H1 (cell line): ENCODE measurements at regions not wholly inside any gene's neighbourhood (a gene's known extent, or its start where the extent isn't known, plus 50 kb on each side); places are given as distances from the start of the nearest gene placed in this dataset.

Source experiments
- CTCF ChIA-PET: fragments of 300-600 bp; sonication (Branson Sonifier 250); formaldehyde crosslinking; loops from one replicate; lab custom pipeline; 2021; ENCODE audit not compliant: partially characterized antibody; lab: Charles Lee
- POLR2A ChIA-PET: fragments of 300-600 bp; sonication (Branson Sonifier 250); formaldehyde crosslinking; loops from one replicate; lab custom pipeline; 2021; ENCODE audit warnings: inconsistent platforms; ENCODE audit not compliant: partially characterized antibody; lab: Charles Lee
- DNase-seq, 2 experiments: peaks; one replicate each; pipeline versions ENCODE4 v3.0.0 to v3.0.0-alpha.2; 2010 to 2022; ENCODE audit warnings: low spot score in 2 of 2, low read depth in 1 of 2, mixed read lengths in 1 of 2
- FAIRE-seq: peaks from 2 replicates; lab custom pipeline; 2011; peaks lifted over from hg19 to GRCh38; lab: Jason Lieb, UNC
- H2AFZ ChIP-seq: 2 replicates; pipeline ENCODE4 v1.8.1; 2012; ENCODE audit warnings: low read length, inconsistent platforms
- H2AK5ac ChIP-seq: 2 replicates; pipeline ENCODE4 v1.6.1; 2013; ENCODE audit warnings: low read depth, low read length
- H2BK120ac ChIP-seq: replicated peaks from 2 replicates; pipeline ENCODE3; 2013; ENCODE audit warnings: low read depth, low read length, inconsistent platforms
- H2BK12ac ChIP-seq: 2 replicates; pipeline ENCODE4 v1.6.1; 2013; ENCODE audit warnings: low read depth, low read length
- H2BK15ac ChIP-seq: 2 replicates; pipeline ENCODE4 v1.6.1; 2013; ENCODE audit warnings: low read length
- H2BK20ac ChIP-seq: 2 replicates; pipeline ENCODE4 v1.6.1; 2013; ENCODE audit warnings: low read length
- H2BK5ac ChIP-seq: 2 replicates; pipeline ENCODE4 v1.6.1; 2013; ENCODE audit warnings: low read depth, low read length
- H3K14ac ChIP-seq: 2 replicates; pipeline ENCODE4 v1.6.1; 2013; ENCODE audit warnings: inconsistent platforms; ENCODE audit not compliant: insufficient read length
- H3K18ac ChIP-seq: 2 replicates; pipeline ENCODE4 v1.6.1; 2013; ENCODE audit warnings: low read length; ENCODE audit errors: extremely low read depth
- H3K23ac ChIP-seq: 2 replicates; pipeline ENCODE4 v1.6.1; 2013; ENCODE audit warnings: inconsistent platforms; ENCODE audit not compliant: insufficient read length
- H3K23me2 ChIP-seq: 2 replicates; pipeline ENCODE4 v1.6.1; 2013; ENCODE audit warnings: low read depth, low read length
- H3K27ac ChIP-seq: 2 replicates; pipeline ENCODE4 v1.6.1; 2011; ENCODE audit warnings: low read depth, low read length, inconsistent platforms
- H3K27me3 ChIP-seq, 4 experiments: replicated peaks in 1 of 4; 1 replicate in 1 of 4; 2 replicates in 3 of 4; pipeline versions ENCODE4 v1.6.1 to v1.8.1; 2011 to 2013; ENCODE audit warnings: low read length in 3 of 4, mild to moderate bottlenecking in 3 of 4, inconsistent platforms in 2 of 4, mixed read lengths in 2 of 4, moderate library complexity in 1 of 4; ENCODE audit not compliant: control insufficient read depth in 3 of 4, insufficient read depth in 3 of 4; ENCODE audit errors: extremely low read depth in 1 of 4
- H3K36me3 ChIP-seq, 4 experiments: 2 replicates each; pipeline versions ENCODE4 v1.6.1 to v1.8.1; 2011 to 2013; ENCODE audit warnings: mild to moderate bottlenecking in 4 of 4, low read length in 3 of 4, moderate library complexity in 2 of 4, control low read depth in 1 of 4, inconsistent platforms in 1 of 4; ENCODE audit not compliant: insufficient read depth in 4 of 4, control insufficient read depth in 2 of 4
- H3K4ac ChIP-seq: replicated peaks from 2 replicates; pipeline ENCODE3; 2013; ENCODE audit warnings: low read length, low read depth, mixed read lengths, inconsistent platforms; ENCODE audit not compliant: insufficient read length
- H3K4me1 ChIP-seq, 4 experiments: replicated peaks in 1 of 4; 1 replicate in 1 of 4; 2 replicates in 3 of 4; pipeline versions ENCODE4 v1.6.1 to v1.8.1; 2011 to 2013; ENCODE audit warnings: low read length in 3 of 4, inconsistent platforms in 2 of 4, mixed read lengths in 1 of 4; ENCODE audit not compliant: insufficient read depth in 4 of 4, control insufficient read depth in 3 of 4
- H3K4me2 ChIP-seq, 2 experiments: 2 replicates each; pipeline versions ENCODE4 v1.6.1 to v1.8.1; 2011 to 2013; ENCODE audit warnings: low read depth in 2 of 2, low read length in 2 of 2, control low read depth in 1 of 2, inconsistent platforms in 1 of 2, mild to moderate bottlenecking in 1 of 2; ENCODE audit not compliant: insufficient read depth in 1 of 2
- H3K4me3 ChIP-seq, 4 experiments: fragments of 200-600, 300-600 bp in 1 of 4; sonication (generic), shearing (Covaris generic), sonication (Bioruptor Twin) in 1 of 4; 2 replicates each; pipeline versions ENCODE4 v1.5.1 to v1.8.1; 2011 to 2016; ENCODE audit warnings: low read length in 4 of 4, low read depth in 3 of 4, control low read depth in 2 of 4, inconsistent platforms in 2 of 4, mild to moderate bottlenecking in 2 of 4, mixed read lengths in 1 of 4, moderate library complexity in 1 of 4; ENCODE audit not compliant: insufficient read depth in 2 of 4; ENCODE audit errors: extremely low read depth in 1 of 4
- H3K56ac ChIP-seq: replicated peaks from 2 replicates; pipeline ENCODE3; 2013; ENCODE audit warnings: low read depth, mild to moderate bottlenecking, mixed read lengths, low read length, inconsistent platforms; ENCODE audit not compliant: insufficient read length
- H3K79me1 ChIP-seq: 2 replicates; pipeline ENCODE4 v1.6.1; 2013; ENCODE audit warnings: low read depth, low read length, control low read depth
- H3K79me2 ChIP-seq, 2 experiments: 2 replicates each; pipeline versions ENCODE4 v1.6.1 to v1.8.1; 2012 to 2013; ENCODE audit warnings: low read length in 2 of 2, mild to moderate bottlenecking in 2 of 2, inconsistent platforms in 1 of 2; ENCODE audit not compliant: insufficient read depth in 2 of 2, control insufficient read depth in 1 of 2
- H3K9ac ChIP-seq, 4 experiments: replicated peaks in 1 of 4; 1 replicate in 1 of 4; 2 replicates in 3 of 4; pipeline versions ENCODE4 v1.6.1 to v1.8.1; 2011 to 2013; ENCODE audit warnings: low read depth in 3 of 4, low read length in 3 of 4, control low read depth in 2 of 4, mild to moderate bottlenecking in 2 of 4, moderate library complexity in 2 of 4, inconsistent platforms in 1 of 4; ENCODE audit errors: extremely low read depth in 1 of 4
- H3K9me3 ChIP-seq, 2 experiments: 2 replicates each; pipeline versions ENCODE4 v1.6.1 to v1.8.1; 2012 to 2013; ENCODE audit warnings: mild to moderate bottlenecking in 2 of 2, moderate library complexity in 2 of 2, control low read depth in 1 of 2, inconsistent platforms in 1 of 2, low read depth in 1 of 2, low read length in 1 of 2, mixed read lengths in 1 of 2; ENCODE audit not compliant: insufficient read depth in 2 of 2
- H4K20me1 ChIP-seq, 2 experiments: replicated peaks in 1 of 2; 2 replicates each; pipeline versions ENCODE3 to v1.8.1; 2011 to 2013; ENCODE audit warnings: inconsistent platforms in 2 of 2, low read length in 2 of 2, mild to moderate bottlenecking in 1 of 2; ENCODE audit not compliant: insufficient read depth in 2 of 2, control insufficient read depth in 1 of 2
- H4K5ac ChIP-seq: 2 replicates; pipeline ENCODE4 v1.6.1; 2013; ENCODE audit warnings: low read length, low read depth, mixed read lengths, inconsistent platforms; ENCODE audit not compliant: insufficient read length
- H4K8ac ChIP-seq: 2 replicates; pipeline ENCODE4 v1.8.0; 2013; ENCODE audit warnings: mild to moderate bottlenecking, moderate library complexity, low read length, inconsistent platforms; ENCODE audit not compliant: insufficient read depth; ENCODE audit errors: extremely low read depth
- H4K91ac ChIP-seq: replicated peaks from 2 replicates; pipeline ENCODE3; 2013; ENCODE audit warnings: low read length, mixed read lengths, inconsistent platforms; ENCODE audit not compliant: insufficient read length
- KDM4A ChIP-seq: IDR thresholded peaks from one replicate; pipeline ENCODE4 v1.7.1; 2012; ENCODE audit warnings: low read depth, mild to moderate bottlenecking, moderate library complexity, low read length, inconsistent platforms; ENCODE audit not compliant: severe bottlenecking
- WGBS, 2 experiments: shearing (Covaris generic) in 1 of 2; methylation state at CpG; one replicate each; pipeline versions ENCODE4 v1.1.6 to v1.1.7; 2013 to 2015; ENCODE audit warnings: low lambda C conversion rate in 2 of 2, mixed read lengths in 2 of 2, inconsistent platforms in 1 of 2, low coverage in 1 of 2, missing lambda C conversion rate in 1 of 2; ENCODE audit not compliant: insufficient replicate concordance in 2 of 2, insufficient coverage in 1 of 2, insufficient read length in 1 of 2; ENCODE audit errors: extremely low coverage in 1 of 2, missing lambda C conversion rate in 1 of 2; 5-methylcytosine and 5-hydroxymethylcytosine counted together

GRCh38 chr7:118862740-118863139 lies 638.2 kb downstream of the ANKRD7 start:
- 84% methylated on average over 1 of the region's 1 CpG; no CpG with 5 or more reads in 1 of the 2 experiments for WGBS, 2 experiments
- no peak for FAIRE-seq
- POLR2A ChIA-PET: no interaction called here

More at GRCh38 chr7:118862740-118863139, 638.2 kb downstream of the ANKRD7 start:
- Histone ChIP-seq H3K36me3 (peaks cover 0 to 2% (median 0%) of the 10 kb centered on the region in 4 experiments; a peak in 1 of 8 replicates), H3K9ac (no peak overlapping the region), H3K27ac (no peak overlapping the region), H3K23ac (no peak overlapping the region), H3K9me3 (peaks cover 0 to 7% of the 10 kb centered on the region in 2 experiments; a peak in 1 of 4 replicates), H3K4me1 (no peaks in the 10 kb centered on the region), H2BK15ac (no peak overlapping the region), H3K14ac (no peak overlapping the region), H2BK5ac (no peak overlapping the region), H3K4me2 (no peak overlapping the region), H3K79me1 (no peaks in the 10 kb centered on the region), H3K4me3 (no peak overlapping the region), H2AFZ (no peak overlapping the region), H3K27me3 (no peaks in the 10 kb centered on the region), H2BK12ac (no peak overlapping the region), H2BK20ac (no peak overlapping the region), H3K18ac (no peak overlapping the region), H3K79me2 (no peaks in the 10 kb centered on the region), H3K4ac (no peak overlapping the region), H4K20me1 (no peaks in the 10 kb centered on the region), H2BK120ac (no peak overlapping the region), H4K8ac (no peak overlapping the region), H3K23me2 (no peaks in the 10 kb centered on the region), H2AK5ac (no peak overlapping the region), H4K5ac (no peak overlapping the region), H4K91ac (no peak overlapping the region), H3K56ac (no peak overlapping the region)
- CTCF ChIA-PET: no interaction called here
- DNase-seq: no peak
- TF ChIP-seq KDM4A: no peak
